Heart left ventricle (tissue), 16 donors: ENCODE measurements at regions not wholly inside any gene's neighbourhood (a gene's known extent, or its start where the extent isn't known, plus 50 kb on each side); places are given as distances from the start of the nearest gene placed in this dataset.

Experiments
- ATAC-seq, 4 donors: fragments of 200-7000 bp; cut with Tn5 transposase; one replicate each; pipeline ENCODE4 v1.9.1; 2020 to 2022; ENCODE audit warnings: moderate library complexity in 4 of 4, mild to moderate bottlenecking in 3 of 4, moderate number of reproducible peaks in 1 of 4
- DNase-seq, 5 donors: peaks; one replicate each; pipeline ENCODE4 v3.0.0-alpha.2; 2020
- H3K27ac ChIP-seq, 12 donors: fragments of 200-600 bp; sonication (generic) in 4 of 12; one replicate each; pipeline versions ENCODE4 v1.5.0 to v1.8.0; 2016 to 2022; ENCODE audit warnings: mild to moderate bottlenecking in 2 of 12
- H3K27me3 ChIP-seq, 9 donors: fragments of 200-600 bp; sonication (generic) in 2 of 9; one replicate each; pipeline versions ENCODE4 v1.5.1 to v1.8.0; 2016 to 2022; ENCODE audit warnings: mild to moderate bottlenecking in 3 of 9
- H3K36me3 ChIP-seq, 9 donors: fragments of 200-600 bp; sonication (generic) in 2 of 9; one replicate each; pipeline versions ENCODE4 v1.5.0 to v1.8.0; 2018 to 2022; ENCODE audit warnings: mild to moderate bottlenecking in 2 of 9
- H3K4me1 ChIP-seq, 12 donors: fragments of 200-600 bp; sonication (generic) in 4 of 12; one replicate each; pipeline versions ENCODE4 v1.5.0 to v1.8.0; 2016 to 2022; ENCODE audit warnings: mild to moderate bottlenecking in 3 of 12
- H3K4me3 ChIP-seq, 12 donors: fragments of 200-600 bp; sonication (generic) in 4 of 12; one replicate each; pipeline versions ENCODE4 v1.5.0 to v1.8.0; 2017 to 2022; ENCODE audit warnings: mild to moderate bottlenecking in 9 of 12, moderate library complexity in 4 of 12
- H3K9me3 ChIP-seq, 12 donors: fragments of 200-600 bp; sonication (generic) in 4 of 12; one replicate each; pipeline versions ENCODE4 v1.5.0 to v1.8.0; 2016 to 2022; ENCODE audit warnings: mild to moderate bottlenecking in 1 of 12
- POLR2A ChIP-seq, 2 donors: fragments of 450-650 bp; IDR thresholded peaks; one replicate each; pipeline ENCODE4 v1.6.1; 2017; ENCODE audit warnings: antibody characterized with exemption in 2 of 2, mild to moderate bottlenecking in 2 of 2, moderate library complexity in 2 of 2
- WGBS, 4 donors: extraction: QIAGEN DNeasy Blood & Tissue Kit in 2 of 4; methylation state at CpG; one replicate each; pipeline versions ENCODE4 v1.1.5 to v1.1.7; 2013 to 2018; 5-methylcytosine and 5-hydroxymethylcytosine counted together
- intact Hi-C, 10 donors: fragments of 100-400 bp; cut with DNase I; formaldehyde crosslinking; loops; one replicate each; pipeline versions ENCODE4 v1.11.1 to v1.14.2; 2022
- TF ChIP-seq, protein P1 (sequence below), 12 donors: fragments of 200-600 bp; sonication (generic) in 4 of 12; IDR thresholded peaks; one replicate each; pipeline versions ENCODE4 v1.5.0 to v1.8.0; 2018 to 2022; ENCODE audit warnings: antibody characterized with exemption in 12 of 12, mild to moderate bottlenecking in 5 of 12
- donor health status: ischemic (EF 13 %, LVEDD 7.1; RV severe dilation, severe dysfunction).
- donor health status: healthy with polysubstance abuse.
- donor health status: DM: no; HTN: yes; CAD: no.
- donor health status: DM: no; HTN: no; CAD: no.
- donor health status: ischemic (EF 25% LVEDD 6.9; RV normal size, moderate dysfunction).
- donor health status: ischemic (EF 25% LVEDD 5.7; RV mildly dilated, moderate dysfunction).
- donor health status: healthy.
- donor health status: DM: yes; HTN: yes; CAD: no.
- donor health status: ischemic (EF 35%, LVEDD 5.7; RV mildly dilated, moderate dysfunction).
- donor health status: nonischemic (EF 11% LVEDD 7.7; RV severe dilation, severe dysfunction).
- donor health status: DM: yes; HTN: yes; CAD: no.
- donor health status: PGD.
- donor health status: ischemic (EF 29% LVEDD 5.4; RV normal size, mild dysfunction).
- donor health status: nonischemic (EF 23%, LVEDD 6.1; RV moderate dilation, normal function).

DNA sequence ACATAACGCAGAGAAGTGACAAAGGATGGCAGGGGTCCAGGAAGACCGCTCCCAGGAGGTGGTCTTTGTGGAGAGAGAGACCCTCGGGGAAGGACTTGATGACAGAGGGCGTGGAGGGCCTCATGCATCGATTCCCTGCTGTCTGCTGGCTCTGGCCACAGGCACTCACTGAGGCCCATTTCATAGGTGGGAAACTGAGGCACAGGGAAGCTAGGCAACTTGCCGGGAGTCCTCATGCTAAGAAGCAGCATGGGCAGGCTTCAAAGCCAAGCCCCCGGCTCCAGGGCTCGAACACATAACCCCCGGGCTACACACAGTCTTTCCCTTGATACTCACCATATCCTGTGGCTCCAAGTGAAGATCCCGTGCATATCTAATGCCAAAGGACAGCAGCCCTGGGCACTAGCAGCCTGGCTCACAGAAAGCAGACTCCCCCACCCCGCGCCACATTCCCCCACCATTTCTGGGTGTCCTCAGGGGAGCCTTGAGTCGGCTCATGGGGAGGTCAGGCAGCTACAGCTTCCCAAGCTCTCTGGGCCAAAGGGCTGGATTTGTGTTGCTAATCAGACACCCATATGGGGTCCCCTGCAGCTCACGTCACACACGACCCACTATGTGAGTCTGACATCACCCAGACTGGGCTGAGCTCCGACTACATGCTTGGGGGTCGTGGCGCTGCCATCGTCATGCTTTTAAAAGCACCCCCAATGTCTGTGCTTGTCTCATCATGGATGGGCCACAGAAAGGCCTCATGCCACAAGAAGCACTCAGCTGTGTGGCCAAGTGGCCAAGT, 130.9 kb upstream of the PMEPA1 start:
- intact Hi-C loops = no loop called here
- H3K27ac ChIP-seq = no peak overlapping the region
- no peak for ATAC-seq
- H3K4me3 ChIP-seq = no peak overlapping the region
- no peak for DNase-seq
- H3K27me3 ChIP-seq = no peaks in the 10 kb centered on the region
- TF ChIP-seq, protein P1, sequence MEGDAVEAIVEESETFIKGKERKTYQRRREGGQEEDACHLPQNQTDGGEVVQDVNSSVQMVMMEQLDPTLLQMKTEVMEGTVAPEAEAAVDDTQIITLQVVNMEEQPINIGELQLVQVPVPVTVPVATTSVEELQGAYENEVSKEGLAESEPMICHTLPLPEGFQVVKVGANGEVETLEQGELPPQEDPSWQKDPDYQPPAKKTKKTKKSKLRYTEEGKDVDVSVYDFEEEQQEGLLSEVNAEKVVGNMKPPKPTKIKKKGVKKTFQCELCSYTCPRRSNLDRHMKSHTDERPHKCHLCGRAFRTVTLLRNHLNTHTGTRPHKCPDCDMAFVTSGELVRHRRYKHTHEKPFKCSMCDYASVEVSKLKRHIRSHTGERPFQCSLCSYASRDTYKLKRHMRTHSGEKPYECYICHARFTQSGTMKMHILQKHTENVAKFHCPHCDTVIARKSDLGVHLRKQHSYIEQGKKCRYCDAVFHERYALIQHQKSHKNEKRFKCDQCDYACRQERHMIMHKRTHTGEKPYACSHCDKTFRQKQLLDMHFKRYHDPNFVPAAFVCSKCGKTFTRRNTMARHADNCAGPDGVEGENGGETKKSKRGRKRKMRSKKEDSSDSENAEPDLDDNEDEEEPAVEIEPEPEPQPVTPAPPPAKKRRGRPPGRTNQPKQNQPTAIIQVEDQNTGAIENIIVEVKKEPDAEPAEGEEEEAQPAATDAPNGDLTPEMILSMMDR (IDR thresholded peaks at IDR 0.05) = no peak
- TF ChIP-seq POLR2A (IDR thresholded peaks at IDR 0.05) = no peak
- H3K36me3 ChIP-seq = no peaks in the 10 kb centered on the region
- H3K9me3 ChIP-seq = no peaks in the 10 kb centered on the region
- WGBS, 4 donors = 86 to 92% (median 90%) methylated on average over 14 to 19 of the region's 19 CpGs
- H3K4me1 ChIP-seq = peaks cover 0 to 11% (median 0%) of the 10 kb centered on the region in 12 donors

DNA sequence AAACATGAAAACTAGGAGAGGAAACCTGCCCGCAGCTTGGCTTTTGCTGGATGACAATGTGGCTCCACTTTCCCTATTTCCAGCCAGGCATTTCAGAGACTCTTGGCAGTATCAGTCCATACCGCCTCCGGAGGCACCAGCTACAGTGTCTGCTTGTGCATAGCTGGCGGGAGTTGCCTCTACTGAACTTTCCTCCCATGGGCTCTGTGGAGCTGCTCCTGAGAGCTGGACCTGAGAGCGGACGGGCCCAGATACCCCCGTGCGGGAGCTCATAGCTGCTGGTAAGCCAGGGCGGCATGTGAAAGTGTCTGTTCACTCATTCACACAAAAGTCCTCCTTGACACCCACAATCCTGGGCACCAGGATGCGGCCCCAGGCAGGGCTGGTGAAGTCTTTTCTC, 130.3 kb upstream of the PMEPA1 start:
- no peaks in the 10 kb centered on the region for H3K36me3 ChIP-seq
- TF ChIP-seq, protein P1 (IDR thresholded peaks at IDR 0.05) = no peak
- no peak for TF ChIP-seq POLR2A (IDR thresholded peaks at IDR 0.05)
- H3K4me3 ChIP-seq = no peak overlapping the region
- H3K27ac ChIP-seq = no peak overlapping the region
- DNase-seq (no peak), ATAC-seq (peak in 1 of 4 donors; percentile 33)
- peaks cover 0 to 11% (median 0%) of the 10 kb centered on the region in 12 donors for H3K4me1 ChIP-seq
- no peaks in the 10 kb centered on the region for H3K9me3 ChIP-seq
- H3K27me3 ChIP-seq = no peaks in the 10 kb centered on the region
- intact Hi-C loops = no loop called here
- 82 to 85% (median 84%) methylated on average over 10 of the region's 10 CpGs for whole genome bisulfite sequencing, 4 donors

DNA sequence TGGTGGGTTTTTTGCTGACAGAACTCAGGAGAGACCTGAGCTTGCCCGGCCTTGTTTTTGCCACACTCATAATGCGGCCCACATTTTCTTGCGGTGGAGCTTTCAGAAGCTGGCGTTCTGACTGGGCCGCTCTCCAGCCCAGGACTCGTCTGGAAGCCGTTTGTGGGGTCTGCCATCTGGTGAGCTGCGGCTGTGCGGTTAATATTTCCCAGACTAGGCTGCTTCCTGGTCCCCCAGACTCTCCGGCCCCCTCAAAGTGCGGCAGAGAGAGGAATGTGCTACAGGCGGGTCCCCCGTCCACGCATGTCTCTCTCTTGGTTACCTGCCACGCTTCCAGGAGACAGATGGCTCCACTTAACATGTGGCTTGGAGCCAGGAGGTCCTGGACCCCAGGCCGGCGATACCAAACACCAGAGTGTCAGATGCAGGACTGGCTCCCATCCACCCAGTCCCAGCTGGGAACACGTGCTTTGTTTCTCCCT, 128.9 kb upstream of the PMEPA1 start:
- H3K36me3 ChIP-seq = no peaks in the 10 kb centered on the region
- intact Hi-C loops = no loop called here
- DNase-seq (no peak), ATAC-seq (peak in 1 of 4 donors; percentile 47)
- peaks cover 0 to 11% (median 0%) of the 10 kb centered on the region in 12 donors for H3K4me1 ChIP-seq
- H3K27me3 ChIP-seq = no peaks in the 10 kb centered on the region
- peak overlapping the region in 1 of 12 donors; percentile 25 for H3K27ac ChIP-seq
- no peak for TF ChIP-seq POLR2A (IDR thresholded peaks at IDR 0.05)
- TF ChIP-seq, protein P1 (IDR thresholded peaks at IDR 0.05) = no peak
- 52 to 76% (median 56%) methylated on average over 18 of the region's 18 CpGs for WGBS, 4 donors
- no peak overlapping the region for H3K4me3 ChIP-seq
- no peaks in the 10 kb centered on the region for H3K9me3 ChIP-seq

DNA sequence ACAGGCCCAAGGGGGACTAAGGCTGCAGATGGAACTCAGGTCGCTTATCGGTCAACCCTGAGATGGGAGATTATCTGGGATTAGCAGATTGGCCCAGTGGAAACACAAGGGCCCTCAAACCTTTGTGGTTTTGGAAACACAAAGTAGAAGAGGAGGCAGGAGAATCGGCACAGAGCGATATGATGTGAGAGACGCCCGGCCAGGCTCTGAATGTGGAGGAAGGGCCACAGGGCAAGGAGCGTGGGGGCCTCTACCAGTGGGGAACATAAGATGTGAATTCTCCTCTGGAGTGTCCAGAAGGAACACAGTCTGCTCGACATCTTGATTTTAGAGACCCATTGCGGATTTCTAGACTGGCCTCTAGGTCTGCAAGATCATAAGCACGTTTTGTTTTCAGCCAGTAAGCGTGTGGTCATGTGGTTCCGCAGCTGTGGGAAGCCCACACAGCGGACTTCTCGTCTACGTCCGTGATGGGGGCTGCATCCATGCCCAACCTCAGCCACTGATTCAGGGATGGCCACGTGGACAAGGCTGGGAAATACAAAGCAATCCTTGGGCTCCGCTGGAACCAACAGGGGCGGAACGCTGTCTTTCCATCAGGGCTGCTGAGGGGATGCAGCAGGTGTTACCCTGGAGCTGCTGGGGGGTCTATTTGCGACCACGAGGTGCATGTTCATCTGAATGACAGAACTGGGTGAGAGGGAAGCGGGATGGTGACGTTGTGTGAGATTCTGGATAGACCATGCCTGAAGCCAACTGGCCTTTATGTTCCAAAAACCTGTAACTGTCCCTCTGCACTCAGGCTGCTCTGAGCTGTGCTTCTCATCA, 127.6 kb upstream of the PMEPA1 start:
- DNase-seq = no peak
- H3K9me3 ChIP-seq = no peaks in the 10 kb centered on the region
- H3K27me3 ChIP-seq = no peaks in the 10 kb centered on the region
- no peak for ATAC-seq
- intact Hi-C loops = no loop called here
- no peaks in the 10 kb centered on the region for H3K36me3 ChIP-seq
- H3K4me3 ChIP-seq = no peak overlapping the region
- no peak for TF ChIP-seq POLR2A (IDR thresholded peaks at IDR 0.05)
- TF ChIP-seq, protein P1 (IDR thresholded peaks at IDR 0.05) = no peak
- H3K27ac ChIP-seq = no peak overlapping the region
- peaks cover 0 to 11% (median 0%) of the 10 kb centered on the region in 12 donors for H3K4me1 ChIP-seq
- 88 to 96% (median 94%) methylated on average over 20 to 24 of the region's 24 CpGs for WGBS, 4 donors
